Panc1 (cell line): ENCODE measurements at regions not wholly inside any gene's neighbourhood (a gene's known extent, or its start where the extent isn't known, plus 50 kb on each side); places are given as distances from the start of the nearest gene placed in this dataset.

Experiments
- CTCF ChIP-seq: fragments of 450-650 bp; IDR thresholded peaks from 2 replicates; pipeline ENCODE4 v1.5.1; 2017; ENCODE audit warnings: mild to moderate bottlenecking
- TCF7L2 ChIP-seq: IDR thresholded peaks from 2 replicates; pipeline ENCODE4 v1.6.1; 2011; ENCODE audit warnings: mild to moderate bottlenecking, low read depth, low read length, inconsistent platforms

DNA sequence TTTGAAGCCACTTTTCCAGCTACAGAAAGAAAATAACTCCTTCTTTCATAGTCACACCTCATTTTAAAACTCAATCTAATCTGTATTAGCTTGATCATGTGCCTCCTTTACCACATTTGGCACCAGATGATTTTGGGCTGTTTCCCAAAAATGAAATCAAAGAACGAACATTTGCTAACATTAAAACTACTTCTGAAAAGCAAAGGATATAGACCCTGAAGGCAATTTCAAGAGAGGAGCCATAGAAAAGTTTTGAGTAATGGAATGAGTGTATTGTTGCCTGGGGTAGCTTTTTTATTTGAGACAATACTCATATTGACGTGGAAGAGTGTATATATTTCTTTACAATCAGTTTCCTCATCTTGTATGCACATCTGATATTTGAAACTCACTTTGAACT, 152.8 kb upstream of the TBL1XR1 start:
- TF ChIP-seq CTCF (no peak), TCF7L2 (no peak)
